ENCODE measurements at regions not wholly inside any gene's neighbourhood (a gene's known extent, or its start where the extent isn't known, plus 50 kb on each side); places are given as distances from the start of the nearest gene placed in this dataset.

GRCh38 chr9:79896390-79896980 is 324.7 kb downstream of the TLE4 start:
- no peak for DNase-seq

- no peak for DNase-seq
These were observed 323.5 kb downstream of the TLE4 start for GRCh38 chr9:79895232-79895631.

- DNase-seq, result no peak
These were observed 317.6 kb downstream of the TLE4 start for GRCh38 chr9:79889369-79889768.

GRCh38 chr9:79885093-79885857 is 313.5 kb downstream of the TLE4 start:
- no peak for DNase-seq

GRCh38 chr9:79884546-79884945 is 312.8 kb downstream of the TLE4 start:
- no peak for DNase-seq

- no peak for DNase-seq
These were observed 311.4 kb downstream of the TLE4 start for GRCh38 chr9:79883073-79883645.

- no peak for DNase-seq
These were observed 308.9 kb downstream of the TLE4 start for GRCh38 chr9:79880626-79881025.

GRCh38 chr9:79877943-79878602 is 306.3 kb downstream of the TLE4 start:
- no peak for DNase-seq

- no peak for DNase-seq
These were observed 296.9 kb downstream of the TLE4 start for GRCh38 chr9:79868567-79869189.

GRCh38 chr9:79862921-79863890 is 291.4 kb downstream of the TLE4 start:
- no peak for DNase-seq

GRCh38 chr9:79858508-79858907 is 286.7 kb downstream of the TLE4 start:
- no peak for DNase-seq

GRCh38 chr9:79857188-79857587 is 285.4 kb downstream of the TLE4 start:
- no peak for DNase-seq

- no peak for DNase-seq
These were observed 275.3 kb downstream of the TLE4 start for GRCh38 chr9:79847074-79847473.

- DNase-seq, result no peak
These were observed 258.0 kb downstream of the TLE4 start for GRCh38 chr9:79829566-79830302.

GRCh38 chr9:79824265-79824664 is 252.5 kb downstream of the TLE4 start:
- DNase-seq, result no peak

- no peak for DNase-seq
These were observed 245.8 kb downstream of the TLE4 start for GRCh38 chr9:79817438-79818004.

GRCh38 chr9:79813258-79813638 is 241.5 kb downstream of the TLE4 start:
- DNase-seq, result no peak

GRCh38 chr9:79812507-79813257 is 240.9 kb downstream of the TLE4 start:
- no peak for DNase-seq

- no peak for DNase-seq
These were observed 240.3 kb downstream of the TLE4 start for GRCh38 chr9:79812099-79812498.

GRCh38 chr9:79809931-79810330 is 238.2 kb downstream of the TLE4 start:
- peak; percentile 67 for DNase-seq

Data from amniotic stem cell (primary cell).